ENCODE measurements at regions not wholly inside any gene's neighbourhood (a gene's known extent, or its start where the extent isn't known, plus 50 kb on each side); places are given as distances from the start of the nearest gene placed in this dataset.

- TF ChIP-seq CTCF (conservative IDR thresholded peaks at IDR 0.05; ENCODE audit: low read length) (no peak), EZH2phosphoT487 (IDR thresholded peaks at IDR 0.05; ENCODE audit: borderline replicate concordance, low read depth, low read length) (no peak)
These were observed 63.5 kb upstream of the STMND1 start for GRCh38 chr6:17038316-17038715.
